IMR-90 (cell line): ENCODE measurements at regions not wholly inside any gene's neighbourhood (a gene's known extent, or its start where the extent isn't known, plus 50 kb on each side); places are given as distances from the start of the nearest gene placed in this dataset.

Source experiments
- ATAC-seq: fragments of 200-7000 bp; cut with Tn5 transposase; 2 replicates; pipeline ENCODE4 v1.9.1; 2020; ENCODE audit warnings: low read depth, mild to moderate bottlenecking, moderate library complexity
- BruUV-seq: library from RNA; stranded (reverse); fragments of 400-500 nt; replicated peaks from 2 replicates; lab custom pipeline; 2021; lab: Mats Ljungman, UMichigan
- CTCF ChIA-PET: fragments of 300-600 bp; formaldehyde crosslinking; extraction: SDS; loops from one replicate; lab custom pipeline; 2021; ENCODE audit warnings: antibody characterized with exemption; lab: Yijun Ruan, JAX
- POLR2A ChIA-PET: fragments of 300-600 bp; sonication (Branson Sonifier 250); formaldehyde crosslinking; loops from one replicate; lab custom pipeline; 2022; ENCODE audit warnings: antibody characterized with exemption; ENCODE audit not compliant: unreplicated experiment; lab: Charles Lee
- DNase-seq: peaks from one replicate; pipeline ENCODE4 v3.0.0; 2013
- H2AFZ ChIP-seq: replicated peaks from 2 replicates; pipeline ENCODE3; 2013; ENCODE audit warnings: low read length, mild to moderate bottlenecking; ENCODE audit not compliant: poor library complexity
- H2AK5ac ChIP-seq: 2 replicates; pipeline ENCODE4 v1.6.1; 2013; ENCODE audit warnings: low read depth, low read length, inconsistent platforms
- H2AK9ac ChIP-seq: replicated peaks from 2 replicates; pipeline ENCODE3; 2013; ENCODE audit warnings: mild to moderate bottlenecking, low read depth, low read length, moderate library complexity; ENCODE audit not compliant: poor library complexity
- H2BK120ac ChIP-seq: 2 replicates; pipeline ENCODE4 v1.6.1; 2013; ENCODE audit warnings: low read depth, low read length, inconsistent platforms
- H2BK15ac ChIP-seq: 3 replicates; pipeline ENCODE4 v1.6.1; 2013; ENCODE audit warnings: low read depth, low read length, inconsistent platforms
- H2BK20ac ChIP-seq: 2 replicates; pipeline ENCODE4 v1.6.1; 2013; ENCODE audit warnings: low read depth, mild to moderate bottlenecking, inconsistent platforms, low read length, moderate library complexity
- H2BK5ac ChIP-seq: 2 replicates; pipeline ENCODE4 v1.6.1; 2013; ENCODE audit warnings: mild to moderate bottlenecking, low read depth, low read length, inconsistent platforms; ENCODE audit not compliant: poor library complexity, severe bottlenecking
- H3K14ac ChIP-seq: replicated peaks from 2 replicates; pipeline ENCODE4 v1.6.1; 2013; ENCODE audit warnings: low read depth, low read length, inconsistent platforms
- H3K18ac ChIP-seq: 2 replicates; pipeline ENCODE4 v1.6.1; 2013; ENCODE audit warnings: low read depth, low read length, control low read depth
- H3K23ac ChIP-seq: 2 replicates; pipeline ENCODE4 v1.6.1; 2013; ENCODE audit warnings: low read depth, low read length, inconsistent platforms
- H3K27ac ChIP-seq: 2 replicates; pipeline ENCODE4 v1.5.1; 2013; ENCODE audit warnings: mild to moderate bottlenecking, control low read depth, low read length; ENCODE audit not compliant: insufficient read depth
- H3K27me3 ChIP-seq: 2 replicates; pipeline ENCODE4 v1.6.1; 2013; ENCODE audit warnings: low read length; ENCODE audit not compliant: control insufficient read depth, insufficient read depth
- H3K36me3 ChIP-seq: 2 replicates; pipeline ENCODE4 v1.6.1; 2013; ENCODE audit warnings: low read length, mixed read lengths; ENCODE audit not compliant: control insufficient read depth, insufficient read depth
- H3K4ac ChIP-seq: 2 replicates; pipeline ENCODE4 v1.6.1; 2013; ENCODE audit warnings: low read depth, low read length, inconsistent platforms
- H3K4me1 ChIP-seq: 2 replicates; pipeline ENCODE4 v1.6.1; 2013; ENCODE audit warnings: low read length, mixed read lengths; ENCODE audit not compliant: control insufficient read depth, insufficient read depth
- H3K4me2 ChIP-seq: 2 replicates; pipeline ENCODE4 v1.6.1; 2013; ENCODE audit warnings: low read depth, mild to moderate bottlenecking, control low read depth, low read length, moderate library complexity
- H3K4me3 ChIP-seq: 2 replicates; pipeline ENCODE4 v1.5.1; 2013; ENCODE audit warnings: low read depth, mild to moderate bottlenecking, control low read depth, low read length, moderate library complexity; ENCODE audit not compliant: insufficient read depth
- H3K56ac ChIP-seq: 2 replicates; pipeline ENCODE4 v1.6.1; 2013; ENCODE audit warnings: low read length, inconsistent platforms; ENCODE audit not compliant: insufficient read depth; ENCODE audit errors: extremely low read depth
- H3K79me1 ChIP-seq, 2 experiments: 2 replicates each; pipeline ENCODE4 v1.6.1; 2013; ENCODE audit warnings: low read length in 2 of 2, inconsistent platforms in 1 of 2, low read depth in 1 of 2
- H3K9ac ChIP-seq: 2 replicates; pipeline ENCODE4 v1.6.1; 2013; ENCODE audit warnings: low read depth, low read length, control low read depth
- H3K9me1 ChIP-seq: 2 replicates; pipeline ENCODE4 v1.6.1; 2013; ENCODE audit warnings: low read length, inconsistent platforms; ENCODE audit not compliant: insufficient read depth
- H3K9me3 ChIP-seq: 2 replicates; pipeline ENCODE4 v1.6.1; 2013; ENCODE audit warnings: low read length; ENCODE audit not compliant: control insufficient read depth, insufficient read depth
- H4K20me1 ChIP-seq: 2 replicates; pipeline ENCODE4 v1.6.1; 2013; ENCODE audit warnings: low read length, inconsistent platforms; ENCODE audit not compliant: insufficient read depth
- H4K5ac ChIP-seq: 2 replicates; pipeline ENCODE4 v1.6.1; 2013; ENCODE audit warnings: mild to moderate bottlenecking, low read depth, low read length, control low read depth
- H4K8ac ChIP-seq, 2 experiments: 2 replicates each; pipeline ENCODE4 v1.6.1; 2013; ENCODE audit warnings: low read depth in 2 of 2, low read length in 2 of 2, control low read depth in 1 of 2, inconsistent platforms in 1 of 2
- H4K91ac ChIP-seq: 2 replicates; pipeline ENCODE4 v1.6.1; 2013; ENCODE audit warnings: low read depth, low read length, inconsistent platforms; ENCODE audit not compliant: insufficient read depth
- BHLHE40 ChIP-seq: fragments of 150-350 bp; IDR thresholded peaks from 2 replicates; pipeline ENCODE4 v1.6.1; 2016; ENCODE audit warnings: mild to moderate bottlenecking, low read depth, low read length
- CEBPB ChIP-seq: IDR thresholded peaks from 2 replicates; pipeline ENCODE4 v1.6.1; 2012; ENCODE audit warnings: low read depth, low read length, improper control_type of control experiment
- CHD1 ChIP-seq: IDR thresholded peaks from 2 replicates; pipeline ENCODE4 v1.6.1; 2012; ENCODE audit warnings: low read depth, low read length, improper control_type of control experiment
- FOS ChIP-seq: fragments of 150-350 bp; IDR thresholded peaks from 2 replicates; pipeline ENCODE4 v1.6.1; 2016; ENCODE audit warnings: low read depth, low read length
- MAFK ChIP-seq: IDR thresholded peaks from 2 replicates; pipeline ENCODE4 v1.6.1; 2012; ENCODE audit warnings: low read depth, low read length, improper control_type of control experiment
- MAZ ChIP-seq: IDR thresholded peaks from 2 replicates; pipeline ENCODE4 v1.6.1; 2012; ENCODE audit warnings: low read depth, mild to moderate bottlenecking, low read length, improper control_type of control experiment, moderate library complexity, borderline replicate concordance
- MXI1 ChIP-seq: IDR thresholded peaks from 2 replicates; pipeline ENCODE4 v1.6.1; 2012; ENCODE audit warnings: low read depth, mild to moderate bottlenecking, low read length, moderate library complexity, borderline replicate concordance
- NFE2L2 ChIP-seq: fragments of 150-350 bp; IDR thresholded peaks from 2 replicates; pipeline ENCODE4 v1.6.1; 2016; ENCODE audit warnings: low read depth, mild to moderate bottlenecking, low read length
- POLR2A ChIP-seq: IDR thresholded peaks from 2 replicates; pipeline ENCODE4 v1.6.1; 2012; ENCODE audit warnings: mild to moderate bottlenecking, low read depth, low read length
- RAD21 ChIP-seq: IDR thresholded peaks from 2 replicates; pipeline ENCODE4 v1.6.1; 2012; ENCODE audit warnings: low read length, improper control_type of control experiment
- RCOR1 ChIP-seq: IDR thresholded peaks from 2 replicates; pipeline ENCODE4 v1.6.1; 2012; ENCODE audit warnings: mild to moderate bottlenecking, low read length, improper control_type of control experiment; ENCODE audit not compliant: insufficient replicate concordance
- RFX5 ChIP-seq: IDR thresholded peaks from 2 replicates; pipeline ENCODE4 v1.8.0; 2012; ENCODE audit warnings: low read depth, mild to moderate bottlenecking, low read length, moderate library complexity
- SMC3 ChIP-seq: fragments of 150-350 bp; IDR thresholded peaks from 2 replicates; pipeline ENCODE4 v1.6.1; 2016; ENCODE audit warnings: low read depth, mild to moderate bottlenecking, antibody characterized with exemption, low read length, moderate library complexity
- WGBS, 2 experiments: methylation state at CpG; one replicate each; pipeline versions ENCODE4 v1.1.5 to v1.1.7; 2013; ENCODE audit warnings: missing lambda C conversion rate in 2 of 2; ENCODE audit not compliant: insufficient read length in 1 of 2; ENCODE audit errors: extremely low coverage in 2 of 2; 5-methylcytosine and 5-hydroxymethylcytosine counted together
- dilution Hi-C: fragments of 300-500 bp; cut with HindIII; formaldehyde crosslinking; loops from one replicate; pipeline ENCODE4 v1.14.3; 2018; ENCODE audit warnings: low sequenced_read_pairs; ENCODE audit not compliant: unreplicated experiment
- in situ Hi-C: fragments of 300-500 bp; cut with MboI; formaldehyde crosslinking; loops from 3 replicates; pipeline ENCODE4 v1.14.3; 2019; ENCODE audit warnings: low sequenced_read_pairs, inconsistent platforms, mixed read lengths
- intact Hi-C: fragments of 100-400 bp; cut with micrococcal nuclease; formaldehyde crosslinking; loops from 2 replicates; pipeline ENCODE4 v1.10.0; 2022
- TF ChIP-seq, protein P1 (sequence below): fragments of 150-350 bp; IDR thresholded peaks from 2 replicates; pipeline ENCODE4 v1.6.1; 2016; ENCODE audit warnings: low read depth, mild to moderate bottlenecking, low read length, moderate library complexity, borderline replicate concordance
- TF ChIP-seq, protein P2 (sequence below): conservative IDR thresholded peaks from 2 replicates; pipeline ENCODE4 v1.5.1; 2012; ENCODE audit warnings: mild to moderate bottlenecking, low read depth, low read length, improper control_type of control experiment
- TF ChIP-seq, protein P3 (sequence below): fragments of 150-350 bp; IDR thresholded peaks from 2 replicates; pipeline ENCODE4 v1.6.1; 2017; ENCODE audit warnings: mild to moderate bottlenecking, antibody characterized with exemption, low read length, low read depth

DNA sequence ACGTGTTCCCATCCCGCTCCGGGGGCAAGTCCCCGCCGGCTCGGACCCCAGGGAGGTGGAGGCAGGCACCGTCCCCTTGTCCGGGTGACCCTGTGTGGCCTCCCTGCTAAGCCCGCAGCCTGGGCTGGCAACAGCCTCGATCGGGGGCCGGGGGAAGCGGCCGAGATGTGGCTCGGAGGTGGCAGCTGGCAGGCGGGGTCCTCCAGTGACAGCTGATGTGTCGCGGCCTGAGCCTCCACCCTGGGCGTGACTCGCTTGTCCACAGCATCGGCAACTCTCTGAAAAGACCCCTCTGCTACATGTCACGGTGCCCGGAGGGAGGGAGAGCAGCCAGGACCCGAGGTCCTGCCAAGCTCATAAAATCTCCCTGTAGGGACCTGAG lies 124.8 kb upstream of the IRX4 start:
- ATAC-seq (no peak), DNase-seq (no peak)
- H2AK9ac ChIP-seq, result no peak overlapping the region
- intact Hi-C loops, result no loop called here
- H3K14ac ChIP-seq, result no peak overlapping the region
- no peak overlapping the region for H3K4ac ChIP-seq
- no TSS peak for BruUV-seq
- TF ChIP-seq RCOR1 (no peak), RAD21 (no peak), SMC3 (no peak), MAZ (no peak), NFE2L2 (no peak), POLR2A (no peak), MAFK (no peak), CHD1 (no peak), MXI1 (no peak), FOS (no peak), CEBPB (no peak), RFX5 (no peak), BHLHE40 (no peak)
- TF ChIP-seq, protein P1, sequence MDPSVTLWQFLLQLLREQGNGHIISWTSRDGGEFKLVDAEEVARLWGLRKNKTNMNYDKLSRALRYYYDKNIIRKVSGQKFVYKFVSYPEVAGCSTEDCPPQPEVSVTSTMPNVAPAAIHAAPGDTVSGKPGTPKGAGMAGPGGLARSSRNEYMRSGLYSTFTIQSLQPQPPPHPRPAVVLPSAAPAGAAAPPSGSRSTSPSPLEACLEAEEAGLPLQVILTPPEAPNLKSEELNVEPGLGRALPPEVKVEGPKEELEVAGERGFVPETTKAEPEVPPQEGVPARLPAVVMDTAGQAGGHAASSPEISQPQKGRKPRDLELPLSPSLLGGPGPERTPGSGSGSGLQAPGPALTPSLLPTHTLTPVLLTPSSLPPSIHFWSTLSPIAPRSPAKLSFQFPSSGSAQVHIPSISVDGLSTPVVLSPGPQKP, result no peak
- TF ChIP-seq, protein P2, sequence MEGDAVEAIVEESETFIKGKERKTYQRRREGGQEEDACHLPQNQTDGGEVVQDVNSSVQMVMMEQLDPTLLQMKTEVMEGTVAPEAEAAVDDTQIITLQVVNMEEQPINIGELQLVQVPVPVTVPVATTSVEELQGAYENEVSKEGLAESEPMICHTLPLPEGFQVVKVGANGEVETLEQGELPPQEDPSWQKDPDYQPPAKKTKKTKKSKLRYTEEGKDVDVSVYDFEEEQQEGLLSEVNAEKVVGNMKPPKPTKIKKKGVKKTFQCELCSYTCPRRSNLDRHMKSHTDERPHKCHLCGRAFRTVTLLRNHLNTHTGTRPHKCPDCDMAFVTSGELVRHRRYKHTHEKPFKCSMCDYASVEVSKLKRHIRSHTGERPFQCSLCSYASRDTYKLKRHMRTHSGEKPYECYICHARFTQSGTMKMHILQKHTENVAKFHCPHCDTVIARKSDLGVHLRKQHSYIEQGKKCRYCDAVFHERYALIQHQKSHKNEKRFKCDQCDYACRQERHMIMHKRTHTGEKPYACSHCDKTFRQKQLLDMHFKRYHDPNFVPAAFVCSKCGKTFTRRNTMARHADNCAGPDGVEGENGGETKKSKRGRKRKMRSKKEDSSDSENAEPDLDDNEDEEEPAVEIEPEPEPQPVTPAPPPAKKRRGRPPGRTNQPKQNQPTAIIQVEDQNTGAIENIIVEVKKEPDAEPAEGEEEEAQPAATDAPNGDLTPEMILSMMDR, result no peak
- TF ChIP-seq, protein P3, sequence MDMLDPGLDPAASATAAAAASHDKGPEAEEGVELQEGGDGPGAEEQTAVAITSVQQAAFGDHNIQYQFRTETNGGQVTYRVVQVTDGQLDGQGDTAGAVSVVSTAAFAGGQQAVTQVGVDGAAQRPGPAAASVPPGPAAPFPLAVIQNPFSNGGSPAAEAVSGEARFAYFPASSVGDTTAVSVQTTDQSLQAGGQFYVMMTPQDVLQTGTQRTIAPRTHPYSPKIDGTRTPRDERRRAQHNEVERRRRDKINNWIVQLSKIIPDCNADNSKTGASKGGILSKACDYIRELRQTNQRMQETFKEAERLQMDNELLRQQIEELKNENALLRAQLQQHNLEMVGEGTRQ, result no peak
- no peak overlapping the region for H4K8ac ChIP-seq
- H2AFZ ChIP-seq, result no peak overlapping the region
- no peak overlapping the region for H3K27ac ChIP-seq
- H2BK20ac ChIP-seq, result no peak overlapping the region
- no peaks in the 10 kb centered on the region for H3K9me1 ChIP-seq
- H3K56ac ChIP-seq, result no peak overlapping the region
- dilution Hi-C loops, result no loop called here
- no peak overlapping the region for H3K9ac ChIP-seq
- ChIA-PET CTCF (interaction anchor here (0.6 kb wide), 1 partner anchor 19 kb away, joined by 3 read pairs; no protein-coding TSS in a partner anchor), POLR2A (no interaction called here)
- no peak overlapping the region for H2BK15ac ChIP-seq
- in situ Hi-C loops, result no loop called here
- no peak overlapping the region for H3K23ac ChIP-seq
- H2AK5ac ChIP-seq, result no peak overlapping the region
- H3K27me3 ChIP-seq, result no peaks in the 10 kb centered on the region; the same call in 1 of the 2 replicates
- no peak overlapping the region for H4K91ac ChIP-seq
- H4K5ac ChIP-seq, result no peak overlapping the region
- H4K20me1 ChIP-seq, result no peaks in the 10 kb centered on the region
- 64% methylated on average over 16 of the region's 24 CpGs; no CpG with 5 or more reads in 1 of the 2 experiments for WGBS, 2 experiments
- no peak overlapping the region for H3K4me3 ChIP-seq
- H3K18ac ChIP-seq, result no peak overlapping the region
- H2BK5ac ChIP-seq, result no peak overlapping the region
- H3K79me1 ChIP-seq, result no peaks in the 10 kb centered on the region
- no peaks in the 10 kb centered on the region for H3K36me3 ChIP-seq
- no peak overlapping the region for H2BK120ac ChIP-seq
- H3K4me2 ChIP-seq, result no peak overlapping the region
- peaks cover 9% of the 10 kb centered on the region; the same call in 1 of the 2 replicates for H3K9me3 ChIP-seq
- no peaks in the 10 kb centered on the region for H3K4me1 ChIP-seq
